ENCODE measurements at regions not wholly inside any gene's neighbourhood (a gene's known extent, or its start where the extent isn't known, plus 50 kb on each side); places are given as distances from the start of the nearest gene placed in this dataset.

DNA sequence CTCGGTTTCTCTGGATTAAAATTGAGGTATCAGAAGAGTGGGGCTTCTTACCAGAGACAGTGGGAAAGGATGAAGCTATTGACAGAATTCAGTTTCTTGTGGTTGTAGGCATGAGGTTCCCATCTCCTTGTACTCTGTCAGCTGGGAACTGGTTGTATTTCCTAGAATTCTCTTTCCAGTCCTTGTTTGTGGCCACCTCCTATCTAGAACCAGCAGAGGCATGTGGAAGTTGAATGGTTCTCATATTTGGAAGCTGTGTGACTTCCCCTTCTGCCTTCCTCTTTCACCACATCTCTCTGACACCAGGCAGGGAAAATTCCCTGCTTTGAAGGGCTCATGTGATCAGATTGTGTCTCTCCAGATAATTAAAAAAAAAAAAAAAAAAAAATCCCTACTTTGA, 457.7 kb upstream of the ADAMTS5 start:
- no peak for TF ChIP-seq POLR2A (IDR thresholded peaks at IDR 0.05)
- TF ChIP-seq, protein P1, sequence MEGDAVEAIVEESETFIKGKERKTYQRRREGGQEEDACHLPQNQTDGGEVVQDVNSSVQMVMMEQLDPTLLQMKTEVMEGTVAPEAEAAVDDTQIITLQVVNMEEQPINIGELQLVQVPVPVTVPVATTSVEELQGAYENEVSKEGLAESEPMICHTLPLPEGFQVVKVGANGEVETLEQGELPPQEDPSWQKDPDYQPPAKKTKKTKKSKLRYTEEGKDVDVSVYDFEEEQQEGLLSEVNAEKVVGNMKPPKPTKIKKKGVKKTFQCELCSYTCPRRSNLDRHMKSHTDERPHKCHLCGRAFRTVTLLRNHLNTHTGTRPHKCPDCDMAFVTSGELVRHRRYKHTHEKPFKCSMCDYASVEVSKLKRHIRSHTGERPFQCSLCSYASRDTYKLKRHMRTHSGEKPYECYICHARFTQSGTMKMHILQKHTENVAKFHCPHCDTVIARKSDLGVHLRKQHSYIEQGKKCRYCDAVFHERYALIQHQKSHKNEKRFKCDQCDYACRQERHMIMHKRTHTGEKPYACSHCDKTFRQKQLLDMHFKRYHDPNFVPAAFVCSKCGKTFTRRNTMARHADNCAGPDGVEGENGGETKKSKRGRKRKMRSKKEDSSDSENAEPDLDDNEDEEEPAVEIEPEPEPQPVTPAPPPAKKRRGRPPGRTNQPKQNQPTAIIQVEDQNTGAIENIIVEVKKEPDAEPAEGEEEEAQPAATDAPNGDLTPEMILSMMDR (IDR thresholded peaks at IDR 0.05) = no peak
- no peak for TF ChIP-seq EP300 (IDR thresholded peaks at IDR 0.05)
